HuH-7 (cell line): ENCODE measurements at regions not wholly inside any gene's neighbourhood (a gene's known extent, or its start where the extent isn't known, plus 50 kb on each side); places are given as distances from the start of the nearest gene placed in this dataset.

Experiments
- DNase-seq: peaks from one replicate; pipeline ENCODE4 v3.0.0; 2011; ENCODE audit warnings: low spot score

DNA sequence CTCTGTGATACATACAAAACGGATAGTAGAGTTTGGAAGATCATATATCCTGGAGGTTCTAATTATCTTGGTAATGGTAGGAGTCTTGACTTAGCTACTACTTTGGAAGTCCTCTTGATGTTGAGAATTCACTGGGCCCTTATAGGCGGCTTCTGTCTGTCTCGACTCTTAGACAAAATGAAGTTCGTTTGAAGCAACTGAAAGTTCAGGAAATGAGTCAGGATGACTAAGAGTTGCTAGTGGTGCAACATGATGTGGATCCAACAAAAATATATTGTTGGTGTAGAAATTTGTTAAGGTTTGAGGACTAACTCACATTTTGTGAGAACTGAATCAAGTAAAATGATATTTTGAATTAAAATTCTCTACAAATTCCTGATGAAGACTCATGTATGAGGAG is 272.7 kb downstream of the AEBP2 start:
- DNase-seq = no peak

DNA sequence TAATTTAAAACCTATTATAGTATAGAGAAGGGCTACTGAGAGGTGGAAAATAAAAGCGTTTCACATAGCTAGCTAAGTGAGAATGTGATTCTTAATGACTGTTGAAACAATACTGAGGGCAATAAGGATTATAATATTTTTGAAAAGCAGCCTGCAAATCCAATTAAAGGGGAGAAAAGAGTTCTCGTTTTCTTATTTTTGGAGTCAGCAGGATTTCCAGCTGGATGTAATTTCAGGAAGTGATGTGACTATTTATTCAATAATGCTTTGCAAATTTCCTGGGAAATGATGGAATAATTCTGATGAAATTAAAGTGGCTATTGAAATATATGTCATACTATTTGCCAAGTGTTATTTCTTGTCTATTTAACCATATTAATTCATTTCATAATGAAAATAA is 279.1 kb downstream of the AEBP2 start:
- no peak for DNase-seq

DNA sequence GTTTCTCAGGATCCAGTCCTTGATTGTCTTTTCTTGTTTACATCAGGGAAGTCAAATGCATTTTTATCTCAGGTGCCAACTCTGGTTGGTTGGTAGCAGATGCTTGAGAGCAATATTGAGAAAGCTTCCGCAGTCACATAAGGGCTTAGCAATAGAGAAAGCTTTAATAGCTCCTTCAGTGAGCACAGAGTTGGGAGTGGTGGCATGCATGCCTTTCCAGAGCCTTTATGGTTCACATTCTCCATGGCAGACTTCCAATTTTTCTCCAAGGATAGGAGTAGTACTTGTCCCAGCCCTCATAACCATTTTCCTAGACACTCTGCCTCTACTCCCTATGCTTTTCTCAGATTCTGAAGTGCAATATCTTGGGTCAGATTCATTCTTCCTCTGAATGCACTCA is 280.4 kb downstream of the AEBP2 start:
- no peak for DNase-seq

DNA sequence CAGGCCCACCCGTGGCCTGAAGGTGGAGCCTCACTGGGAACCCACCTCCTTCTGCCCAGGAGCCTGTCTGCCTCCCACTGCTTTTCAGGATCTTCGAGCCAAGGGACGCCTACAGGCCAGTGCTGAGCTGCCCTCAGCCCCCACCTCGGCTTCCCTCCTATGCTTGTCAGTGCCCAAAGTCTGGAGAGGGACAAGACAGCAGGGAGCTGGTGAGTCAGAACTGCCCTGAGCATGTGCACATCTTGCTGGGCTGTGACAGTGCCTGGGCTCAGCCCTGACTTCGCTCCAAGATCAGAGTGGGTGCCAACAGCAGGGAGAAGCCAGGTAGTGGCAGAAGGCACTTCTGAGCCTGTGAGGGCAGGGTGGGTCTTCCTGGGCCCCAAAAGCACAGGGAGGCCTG is 286.8 kb downstream of the AEBP2 start:
- no peak for DNase-seq

DNA sequence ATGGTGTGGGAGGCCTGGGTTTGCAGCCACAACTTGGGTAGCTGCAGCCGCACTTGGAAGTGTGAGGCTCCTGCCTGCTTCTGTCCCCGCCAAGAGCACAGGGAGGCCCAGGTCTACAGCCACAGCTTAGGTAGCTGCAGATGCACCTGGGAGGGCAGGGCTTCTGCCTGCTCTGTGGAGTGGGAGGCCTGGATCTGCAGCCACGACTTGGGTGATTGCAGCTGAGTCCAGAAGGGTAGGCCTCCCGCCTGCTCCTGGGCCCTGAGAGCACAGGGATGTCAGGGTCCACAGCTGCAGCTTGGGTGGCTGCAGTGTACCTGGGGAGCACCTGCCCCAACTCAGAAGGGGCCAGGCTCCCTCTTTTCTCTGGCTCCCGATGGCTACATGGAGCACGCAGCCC is 287.3 kb downstream of the AEBP2 start:
- DNase-seq = no peak

DNA sequence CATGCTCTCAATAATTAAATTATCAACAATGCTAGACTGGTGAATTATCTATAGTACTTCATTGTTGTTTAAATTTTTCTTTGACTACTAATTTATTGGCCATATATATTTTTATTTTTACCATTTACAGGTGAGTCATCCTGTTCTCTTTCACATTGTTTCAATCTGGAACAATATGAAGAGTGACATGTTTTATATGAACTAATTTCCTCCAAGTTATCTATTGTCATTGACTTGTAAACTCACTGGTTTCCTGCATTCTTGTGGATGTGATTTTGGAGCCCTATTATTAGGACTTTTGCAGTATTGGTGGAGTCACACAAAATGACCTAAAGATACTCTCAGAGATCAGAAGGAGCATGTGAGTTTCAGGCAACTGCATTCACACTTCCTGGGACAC is 297.7 kb downstream of the AEBP2 start:
- no peak for DNase-seq

DNA sequence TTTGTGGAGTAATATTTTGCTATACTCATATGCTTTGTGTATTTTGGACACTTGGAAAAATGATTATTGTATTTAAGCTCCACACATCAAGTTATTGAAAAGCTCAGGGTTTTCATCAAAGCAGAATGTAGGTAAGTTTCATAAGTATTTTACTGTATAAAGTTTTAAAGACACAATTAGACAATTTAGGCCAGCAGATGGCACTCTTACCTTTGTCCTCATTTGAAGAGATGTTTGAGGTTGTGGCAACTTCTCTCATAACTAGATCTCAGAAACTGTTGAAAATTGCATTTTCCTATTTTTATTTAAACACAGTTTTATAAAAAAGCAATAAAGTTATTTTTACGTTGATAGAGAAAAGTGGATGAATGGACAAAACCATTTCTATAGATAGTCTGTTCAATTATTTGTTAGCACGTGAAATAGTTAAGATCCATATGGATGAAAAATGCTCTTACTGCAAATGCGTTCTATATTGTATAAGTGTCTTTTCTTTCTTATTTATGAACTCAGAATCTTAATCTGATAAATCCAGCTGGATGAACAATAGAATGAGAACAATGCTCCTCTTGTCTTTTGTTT is 300.0 kb downstream of the AEBP2 start:
- peak; percentile 33 for DNase-seq

- DNase-seq = no peak
These were observed 301.3 kb downstream of the AEBP2 start for GRCh38 chr12:19740472-19741131.

DNA sequence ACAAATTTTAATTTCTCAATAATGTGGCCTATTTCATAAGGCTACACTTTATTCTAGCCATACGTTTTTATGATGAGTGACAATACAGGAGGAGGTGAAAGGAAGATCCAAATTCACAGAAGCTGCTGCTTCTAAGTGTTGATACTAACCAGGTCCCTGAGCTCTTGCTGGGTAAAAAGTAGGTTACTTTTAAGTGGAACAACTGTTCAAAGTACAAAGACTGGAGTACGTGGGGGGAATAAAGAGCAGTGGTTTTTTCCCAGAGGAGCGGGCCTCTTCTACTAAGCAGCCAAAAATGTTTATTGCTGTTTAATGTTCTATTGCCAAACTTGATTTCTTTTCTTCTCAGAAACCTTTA is 301.8 kb downstream of the AEBP2 start:
- no peak for DNase-seq

DNA sequence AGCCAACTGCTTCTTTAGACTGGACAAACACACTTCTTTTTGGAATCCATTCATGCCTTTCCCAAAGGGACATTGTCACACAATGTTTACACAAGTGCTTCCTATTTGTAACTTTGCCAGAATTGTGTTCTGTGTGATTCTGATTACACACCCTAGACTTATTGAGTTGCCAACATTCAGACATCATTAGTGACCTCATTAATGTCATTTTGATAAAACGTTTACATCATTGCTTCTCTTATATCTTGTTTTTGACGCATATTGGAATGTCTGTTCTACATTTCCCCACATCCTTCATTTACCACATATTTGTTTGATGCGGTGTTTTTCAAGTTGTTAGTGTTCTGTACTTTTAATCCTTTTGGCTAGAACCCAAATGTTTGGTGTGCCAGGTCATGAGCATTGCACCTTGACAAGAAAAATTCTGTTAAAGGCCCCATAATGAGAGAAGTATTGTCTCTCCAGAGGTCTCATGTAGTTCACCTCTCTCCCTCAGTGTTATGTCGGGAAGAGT is 305.5 kb downstream of the AEBP2 start:
- DNase-seq = no peak

DNA sequence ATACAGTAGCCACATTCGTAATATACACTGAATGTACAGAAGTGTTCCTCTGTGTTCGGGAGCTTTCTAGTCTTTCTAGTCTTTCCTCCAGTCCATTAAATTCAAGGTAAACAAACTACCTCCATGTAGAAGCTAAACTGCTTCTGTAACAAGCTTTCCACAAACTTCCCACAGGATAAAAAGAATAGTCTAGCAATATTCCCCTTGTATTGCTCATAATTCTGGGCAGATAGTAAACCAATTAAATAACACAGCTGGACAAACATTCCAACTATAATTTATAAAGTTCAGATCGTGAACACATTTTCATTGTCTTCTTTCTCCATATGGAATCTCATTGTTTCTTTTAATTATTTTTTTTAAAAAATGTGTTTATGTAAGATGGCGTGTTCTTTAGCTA is 307.2 kb downstream of the AEBP2 start:
- no peak for DNase-seq

GRCh38 chr12:19749906-19750574 is 310.7 kb downstream of the AEBP2 start:
- no peak for DNase-seq

GRCh38 chr12:19751078-19751477 is 311.8 kb downstream of the AEBP2 start:
- DNase-seq = no peak

GRCh38 chr12:19752712-19753111 is 313.4 kb downstream of the AEBP2 start:
- DNase-seq = no peak

- no peak for DNase-seq
These were observed 315.8 kb downstream of the AEBP2 start for GRCh38 chr12:19755136-19755535.

- peak; percentile 16 for DNase-seq
These were observed 318.1 kb downstream of the AEBP2 start for GRCh38 chr12:19757317-19757877.

DNA sequence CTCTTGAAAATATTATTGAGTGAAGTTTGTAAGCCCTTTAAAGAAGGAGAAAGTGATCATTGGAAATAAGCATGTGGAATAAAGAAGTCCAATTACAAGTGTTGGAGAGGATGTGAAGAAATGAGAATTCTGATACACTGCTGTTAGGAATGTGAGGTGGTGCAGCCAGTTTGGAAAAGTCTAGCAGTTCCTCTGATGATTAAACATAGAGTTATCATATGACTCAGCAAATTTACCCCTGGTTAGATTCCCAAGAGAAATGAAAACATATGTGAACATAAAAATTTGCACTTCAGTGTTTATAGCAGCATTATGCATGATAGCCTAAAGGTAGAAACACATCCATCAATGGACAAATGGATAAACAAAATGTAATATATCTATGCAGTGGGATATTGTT is 319.9 kb downstream of the AEBP2 start:
- DNase-seq = no peak

DNA sequence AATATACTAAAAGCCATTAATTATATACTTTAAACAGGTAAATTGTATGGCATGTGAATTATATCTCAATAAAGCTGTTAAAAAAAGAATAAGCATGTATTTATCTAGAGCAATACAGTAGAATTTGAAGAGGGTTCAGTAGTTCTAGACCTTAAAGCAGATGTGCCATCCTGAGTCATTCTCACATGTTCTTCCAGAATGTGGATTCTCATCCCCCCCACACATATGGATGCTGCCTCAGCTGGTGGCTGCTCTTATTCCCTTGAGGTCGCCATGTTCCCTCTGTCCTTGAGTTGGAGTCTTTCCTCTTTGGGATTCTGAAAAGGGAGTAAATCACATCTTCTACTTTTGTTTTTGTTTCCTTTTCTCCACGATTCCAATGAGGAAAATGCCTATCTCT is 321.3 kb downstream of the AEBP2 start:
- no peak for DNase-seq

- DNase-seq = no peak
These were observed 322.2 kb downstream of the AEBP2 start for GRCh38 chr12:19761463-19761862.

DNA sequence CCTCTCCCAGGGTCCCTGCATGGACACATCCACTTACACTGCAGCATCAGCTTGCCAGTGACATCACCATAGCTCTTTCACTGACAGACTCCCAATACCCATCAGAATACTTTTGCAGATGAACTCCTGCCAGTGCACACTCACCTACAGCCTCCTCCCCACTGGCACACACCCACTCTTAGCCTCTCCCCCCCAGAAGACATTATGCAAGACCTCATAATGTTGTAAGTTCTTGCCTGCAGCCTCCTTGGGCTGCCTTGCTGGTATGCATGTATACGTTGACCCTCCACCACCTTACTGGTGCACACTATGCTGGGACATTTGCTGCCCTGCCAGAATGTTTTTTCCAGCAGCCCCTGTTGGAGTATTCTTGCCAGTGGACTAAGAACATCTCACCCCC is 324.2 kb downstream of the AEBP2 start:
- no peak for DNase-seq

DNA sequence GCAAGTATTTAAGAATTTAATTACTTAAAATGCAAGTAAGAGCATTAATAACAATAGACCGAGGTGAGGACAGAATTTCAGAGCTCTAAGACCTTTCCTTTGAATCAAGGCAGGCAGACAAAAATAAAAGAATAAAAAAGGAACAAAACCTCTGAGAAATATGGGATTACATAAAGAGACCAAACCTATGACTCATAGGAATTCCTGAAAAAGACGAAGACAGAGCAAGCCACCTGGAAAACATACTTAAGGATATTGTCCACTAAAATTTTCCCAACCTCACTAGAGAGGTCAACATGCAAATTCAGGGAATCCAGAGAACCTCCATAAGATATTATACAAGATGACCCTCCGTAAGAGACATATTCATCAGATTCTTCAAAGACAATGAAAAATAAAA is 325.1 kb downstream of the AEBP2 start:
- no peak for DNase-seq

GRCh38 chr12:19771858-19772257 is 332.6 kb downstream of the AEBP2 start:
- DNase-seq = no peak

DNA sequence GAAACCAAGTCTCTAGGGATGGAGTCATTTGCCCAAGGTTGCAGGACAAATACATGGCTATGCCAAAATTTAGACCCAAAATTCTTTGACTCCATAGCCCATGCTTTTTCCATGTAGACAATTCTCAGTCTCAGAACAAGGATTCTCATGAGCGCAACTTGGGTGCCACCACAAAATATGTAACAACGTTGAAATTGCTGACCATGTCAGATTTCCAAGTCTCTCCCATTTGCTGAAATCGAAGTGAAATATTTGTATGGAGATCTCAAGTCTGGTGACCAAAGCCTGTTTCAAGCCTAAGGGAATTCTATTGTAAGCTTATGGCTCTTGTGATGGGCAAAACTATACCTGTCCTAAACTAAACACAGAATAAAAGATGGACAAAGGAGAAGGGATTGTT is 333.5 kb downstream of the AEBP2 start:
- DNase-seq = no peak
